ENCODE measurements at regions not wholly inside any gene's neighbourhood (a gene's known extent, or its start where the extent isn't known, plus 50 kb on each side); places are given as distances from the start of the nearest gene placed in this dataset.

DNA sequence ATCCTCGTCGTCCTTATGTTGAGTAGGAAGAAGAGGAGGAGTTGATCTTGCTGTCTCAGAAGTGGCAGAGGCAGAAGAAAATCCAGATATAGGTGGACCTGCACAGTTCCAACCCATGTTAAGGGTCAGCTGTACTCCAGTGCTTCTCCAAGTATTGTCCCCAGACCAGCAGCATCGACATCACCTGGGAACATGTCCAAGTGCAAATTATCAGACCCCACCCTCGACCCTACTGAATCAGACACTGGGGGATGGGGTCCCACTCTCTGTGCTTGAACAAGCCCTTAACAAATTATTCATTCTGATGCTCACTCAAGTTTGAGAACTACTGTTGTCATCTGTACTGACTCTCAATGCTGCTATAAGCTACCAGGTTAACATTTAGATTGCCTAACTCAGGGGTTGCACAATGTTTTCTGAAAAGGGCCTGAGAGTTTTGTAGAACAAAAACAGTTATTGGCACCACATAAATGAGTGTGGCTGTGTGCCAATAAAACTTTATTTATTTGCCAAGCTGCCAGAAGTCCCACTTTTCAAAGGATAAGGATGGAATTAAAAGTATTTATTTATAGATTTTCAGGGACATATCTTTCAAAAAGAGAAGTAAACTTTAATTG lies 226.7 kb upstream of the IPO5 start:
- Histone ChIP-seq H3K4me3 (ENCODE audit: low read length) (no peak overlapping the region), H3K36me3 (ENCODE audit: control insufficient read depth, insufficient read depth, low read length) (no peaks in the 10 kb centered on the region)
- no CpG with 5 or more reads among the region's 4 CpGs for WGBS (ENCODE audit: extremely low coverage, insufficient coverage, low lambda C conversion rate)

DNA sequence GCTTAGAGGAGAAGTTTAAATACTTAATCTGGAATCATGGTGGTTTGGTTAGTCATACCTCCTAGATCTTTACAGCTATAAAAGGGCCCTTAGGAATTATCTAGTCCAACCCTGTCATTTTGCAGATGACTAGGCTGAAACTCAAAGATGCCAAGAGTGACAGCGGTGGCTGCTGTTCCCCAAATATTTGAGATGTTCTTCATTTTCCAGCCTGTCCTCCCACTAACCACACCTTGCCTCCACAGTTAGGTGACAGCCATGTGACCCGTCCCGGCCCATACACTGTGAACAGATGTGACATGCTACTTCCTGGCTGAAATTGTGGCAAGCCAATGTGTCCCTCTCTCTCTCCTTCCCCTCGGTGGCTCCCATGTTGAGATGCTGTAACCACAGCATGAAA lies 225.5 kb upstream of the IPO5 start:
- no peak overlapping the region for H3K4me2 ChIP-seq (ENCODE audit: low read length)
- H2AK5ac ChIP-seq (ENCODE audit: low read length): no peak overlapping the region
- H2BK120ac ChIP-seq (ENCODE audit: low read depth, low read length): no peak overlapping the region
- H3K18ac ChIP-seq (ENCODE audit: low read length): no peak overlapping the region
- H2BK5ac ChIP-seq (ENCODE audit: low read length): no peak overlapping the region
- no peaks in the 10 kb centered on the region for H3K79me1 ChIP-seq (ENCODE audit: low read length)
- no peak overlapping the region for H3K9ac ChIP-seq (ENCODE audit: low read length)
- no peaks in the 10 kb centered on the region for H3K79me2 ChIP-seq (ENCODE audit: control insufficient read depth, insufficient read depth, low read length)
- no peak for DNase-seq
- H3K23ac ChIP-seq (ENCODE audit: low read length): no peak overlapping the region
- no peak overlapping the region for H3K56ac ChIP-seq (ENCODE audit: low read length)
- H3K4me1 ChIP-seq (ENCODE audit: control insufficient read depth, low read depth, low read length): no peaks in the 10 kb centered on the region
- H4K5ac ChIP-seq (ENCODE audit: low read length): no peak overlapping the region
- H3K27me3 ChIP-seq (ENCODE audit: insufficient read depth, low read length, poor library complexity): no peaks in the 10 kb centered on the region
- no CpG with 5 or more reads among the region's 4 CpGs for WGBS (ENCODE audit: extremely low coverage, insufficient coverage, low lambda C conversion rate)
- H3K4ac ChIP-seq (ENCODE audit: low read depth, low read length): no peak overlapping the region
- H2BK15ac ChIP-seq (replicated peaks; ENCODE audit: low read depth): no peak overlapping the region
- no peak overlapping the region for H3K27ac ChIP-seq (ENCODE audit: low read depth, low read length)
- no peak overlapping the region for H4K8ac ChIP-seq (ENCODE audit: low read depth, low read length)
- no peak overlapping the region for H3K4me3 ChIP-seq (ENCODE audit: low read length)
- no peaks in the 10 kb centered on the region for H3K36me3 ChIP-seq (ENCODE audit: control insufficient read depth, insufficient read depth, low read length)

More for the DNA sequence above, 226.7 kb upstream of the IPO5 start:
- Histone ChIP-seq H2AK5ac (ENCODE audit: low read length) (no peak overlapping the region), H3K18ac (ENCODE audit: low read length) (no peak overlapping the region), H3K56ac (ENCODE audit: low read length) (no peak overlapping the region), H3K9ac (ENCODE audit: low read length) (no peak overlapping the region), H3K27me3 (ENCODE audit: insufficient read depth, low read length, poor library complexity) (no peaks in the 10 kb centered on the region), H3K27ac (ENCODE audit: low read depth, low read length) (no peak overlapping the region), H3K4ac (ENCODE audit: low read depth, low read length) (no peak overlapping the region), H2BK15ac (replicated peaks; ENCODE audit: low read depth) (no peak overlapping the region), H4K8ac (ENCODE audit: low read depth, low read length) (no peak overlapping the region), H4K5ac (ENCODE audit: low read length) (no peak overlapping the region), H2BK5ac (ENCODE audit: low read length) (no peak overlapping the region), H3K79me2 (ENCODE audit: control insufficient read depth, insufficient read depth, low read length) (no peaks in the 10 kb centered on the region), H3K79me1 (ENCODE audit: low read length) (no peaks in the 10 kb centered on the region), H3K4me2 (ENCODE audit: low read length) (no peak overlapping the region), H2BK120ac (ENCODE audit: low read depth, low read length) (no peak overlapping the region), H3K23ac (ENCODE audit: low read length) (no peak overlapping the region), H3K4me1 (ENCODE audit: control insufficient read depth, low read depth, low read length) (no peaks in the 10 kb centered on the region)
- DNase-seq: no peak

DNA sequence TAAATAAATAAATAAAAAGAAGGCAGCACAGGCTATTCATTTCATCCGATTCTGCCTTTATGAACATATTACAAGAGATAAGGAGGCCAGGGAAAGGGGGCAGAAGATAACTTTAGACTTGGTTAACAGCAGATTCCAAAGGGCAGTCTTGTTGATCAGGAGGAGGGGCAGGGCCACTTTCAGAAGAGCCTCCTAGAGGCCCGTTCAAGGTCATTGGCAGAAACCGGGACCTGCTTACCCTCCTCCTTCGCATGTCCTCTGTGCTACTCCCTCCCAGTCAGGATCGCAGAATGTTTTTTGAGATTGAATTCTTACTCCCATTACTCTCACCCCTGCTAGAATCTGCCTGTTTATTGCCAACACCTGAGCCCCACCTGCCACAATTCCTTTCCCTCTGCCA lies 217.0 kb upstream of the IPO5 start:
- no peak overlapping the region for H2BK120ac ChIP-seq (ENCODE audit: low read depth, low read length)
- WGBS (ENCODE audit: extremely low coverage, insufficient coverage, low lambda C conversion rate): no CpG with 5 or more reads among the region's 5 CpGs
- no peak overlapping the region for H3K4me2 ChIP-seq (ENCODE audit: low read length)
- H2BK5ac ChIP-seq (ENCODE audit: low read length): no peak overlapping the region
- no peak overlapping the region for H3K9ac ChIP-seq (ENCODE audit: low read length)
- no peak overlapping the region for H3K4ac ChIP-seq (ENCODE audit: low read depth, low read length)
- no peak overlapping the region for H4K5ac ChIP-seq (ENCODE audit: low read length)
- no peak overlapping the region for H3K18ac ChIP-seq (ENCODE audit: low read length)
- no peak overlapping the region for H3K4me3 ChIP-seq (ENCODE audit: low read length)
- H3K56ac ChIP-seq (ENCODE audit: low read length): no peak overlapping the region
- no peak overlapping the region for H3K27ac ChIP-seq (ENCODE audit: low read depth, low read length)
- no peaks in the 10 kb centered on the region for H3K27me3 ChIP-seq (ENCODE audit: insufficient read depth, low read length, poor library complexity)
- no peaks in the 10 kb centered on the region for H3K36me3 ChIP-seq (ENCODE audit: control insufficient read depth, insufficient read depth, low read length)
- H4K8ac ChIP-seq (ENCODE audit: low read depth, low read length): no peak overlapping the region
- H3K4me1 ChIP-seq (ENCODE audit: control insufficient read depth, low read depth, low read length): no peaks in the 10 kb centered on the region
- no peak overlapping the region for H2AK5ac ChIP-seq (ENCODE audit: low read length)
- H3K23ac ChIP-seq (ENCODE audit: low read length): no peak overlapping the region
- no peak overlapping the region for H2BK15ac ChIP-seq (replicated peaks; ENCODE audit: low read depth)
- no peaks in the 10 kb centered on the region for H3K79me1 ChIP-seq (ENCODE audit: low read length)
- no peak for DNase-seq
- no peaks in the 10 kb centered on the region for H3K79me2 ChIP-seq (ENCODE audit: control insufficient read depth, insufficient read depth, low read length)

DNA sequence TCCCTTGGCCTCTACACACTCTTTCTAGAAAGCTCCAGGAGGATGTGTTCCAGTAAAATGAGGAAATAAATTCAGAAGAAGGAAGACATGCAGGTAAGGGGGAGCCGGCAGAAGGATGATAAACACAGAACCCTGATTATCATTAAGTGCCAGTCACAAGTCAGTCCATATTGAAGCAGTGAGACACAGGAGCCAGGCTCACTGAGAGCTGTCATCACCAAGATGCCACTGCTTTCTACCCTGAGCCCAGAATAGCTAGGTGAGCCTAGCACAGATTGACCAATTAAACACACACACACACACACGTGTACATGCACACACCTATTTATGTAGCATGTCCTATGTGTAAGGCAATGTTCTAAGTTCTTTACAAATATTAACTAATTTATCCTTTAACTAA lies 211.4 kb upstream of the IPO5 start:
- H2BK5ac ChIP-seq (ENCODE audit: low read length): no peak overlapping the region
- H3K79me2 ChIP-seq (ENCODE audit: control insufficient read depth, insufficient read depth, low read length): no peaks in the 10 kb centered on the region
- no peak overlapping the region for H2AK5ac ChIP-seq (ENCODE audit: low read length)
- H4K5ac ChIP-seq (ENCODE audit: low read length): no peak overlapping the region
- no peak overlapping the region for H3K27ac ChIP-seq (ENCODE audit: low read depth, low read length)
- no CpG with 5 or more reads among the region's 2 CpGs for WGBS (ENCODE audit: extremely low coverage, insufficient coverage, low lambda C conversion rate)
- DNase-seq: no peak
- no peak overlapping the region for H2BK120ac ChIP-seq (ENCODE audit: low read depth, low read length)
- no peaks in the 10 kb centered on the region for H3K27me3 ChIP-seq (ENCODE audit: insufficient read depth, low read length, poor library complexity)
- no peak overlapping the region for H3K18ac ChIP-seq (ENCODE audit: low read length)
- no peak overlapping the region for H3K4me2 ChIP-seq (ENCODE audit: low read length)
- H3K9ac ChIP-seq (ENCODE audit: low read length): no peak overlapping the region
- no peaks in the 10 kb centered on the region for H3K36me3 ChIP-seq (ENCODE audit: control insufficient read depth, insufficient read depth, low read length)
- H3K4me1 ChIP-seq (ENCODE audit: control insufficient read depth, low read depth, low read length): no peaks in the 10 kb centered on the region
- no peak overlapping the region for H3K56ac ChIP-seq (ENCODE audit: low read length)
- H3K79me1 ChIP-seq (ENCODE audit: low read length): no peaks in the 10 kb centered on the region
- no peak overlapping the region for H4K8ac ChIP-seq (ENCODE audit: low read depth, low read length)
- no peak overlapping the region for H2BK15ac ChIP-seq (replicated peaks; ENCODE audit: low read depth)
- H3K23ac ChIP-seq (ENCODE audit: low read length): no peak overlapping the region
- no peak overlapping the region for H3K4ac ChIP-seq (ENCODE audit: low read depth, low read length)
- H3K4me3 ChIP-seq (ENCODE audit: low read length): no peak overlapping the region

DNA sequence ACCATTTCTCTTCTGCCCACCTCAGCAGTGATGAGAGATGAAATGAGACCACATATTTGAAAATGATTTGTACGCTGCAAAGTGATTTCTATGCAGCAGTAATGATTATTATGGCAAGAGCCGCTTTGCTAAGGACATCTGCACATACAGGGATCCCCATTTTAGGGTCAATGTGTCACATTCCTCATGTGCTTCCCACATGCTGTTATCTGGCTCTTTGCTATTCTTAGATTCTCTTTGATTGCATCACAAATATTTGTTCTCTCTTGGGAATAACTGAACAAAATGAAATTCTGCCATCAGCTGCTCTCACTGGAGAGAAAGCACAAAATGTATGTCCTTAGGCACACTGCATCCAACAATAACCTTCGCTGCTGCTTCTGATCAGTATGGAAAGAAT lies 209.5 kb upstream of the IPO5 start:
- Histone ChIP-seq H3K23ac (ENCODE audit: low read length) (no peak overlapping the region), H3K27me3 (ENCODE audit: insufficient read depth, low read length, poor library complexity) (no peaks in the 10 kb centered on the region), H3K79me2 (ENCODE audit: control insufficient read depth, insufficient read depth, low read length) (no peaks in the 10 kb centered on the region), H4K8ac (ENCODE audit: low read depth, low read length) (no peak overlapping the region), H3K4me2 (ENCODE audit: low read length) (no peak overlapping the region), H3K9ac (ENCODE audit: low read length) (no peak overlapping the region), H3K27ac (ENCODE audit: low read depth, low read length) (no peak overlapping the region), H3K4me3 (ENCODE audit: low read length) (no peak overlapping the region), H3K4ac (ENCODE audit: low read depth, low read length) (no peak overlapping the region), H2BK15ac (replicated peaks; ENCODE audit: low read depth) (no peak overlapping the region), H2BK5ac (ENCODE audit: low read length) (no peak overlapping the region), H2BK120ac (ENCODE audit: low read depth, low read length) (no peak overlapping the region), H3K18ac (ENCODE audit: low read length) (no peak overlapping the region), H3K36me3 (ENCODE audit: control insufficient read depth, insufficient read depth, low read length) (no peaks in the 10 kb centered on the region), H3K56ac (ENCODE audit: low read length) (no peak overlapping the region), H3K79me1 (ENCODE audit: low read length) (no peaks in the 10 kb centered on the region), H2AK5ac (ENCODE audit: low read length) (no peak overlapping the region), H3K4me1 (ENCODE audit: control insufficient read depth, low read depth, low read length) (no peaks in the 10 kb centered on the region), H4K5ac (ENCODE audit: low read length) (no peak overlapping the region)
- no peak for DNase-seq
- whole genome bisulfite sequencing (ENCODE audit: extremely low coverage, insufficient coverage, low lambda C conversion rate): no CpG with 5 or more reads among the region's 3 CpGs

DNA sequence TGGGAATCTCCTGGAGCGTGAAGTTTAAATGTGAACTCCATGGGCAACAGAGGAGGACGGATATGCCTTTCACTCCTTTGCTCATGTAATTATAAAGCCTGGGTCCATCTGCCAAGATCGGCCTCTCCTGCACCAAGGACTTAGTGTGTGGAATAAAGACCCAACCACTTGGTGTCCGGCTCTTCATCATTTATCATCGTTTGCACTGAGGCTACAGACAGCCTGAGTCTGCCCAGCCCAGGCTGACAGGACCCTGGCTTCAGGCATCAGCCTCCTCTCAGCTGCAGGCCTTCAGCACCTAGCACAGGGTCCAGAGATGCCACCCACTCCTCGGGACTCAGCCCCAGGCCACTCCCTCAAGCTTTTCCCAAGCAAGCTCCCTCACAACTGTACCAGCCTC lies 206.8 kb upstream of the IPO5 start:
- Histone ChIP-seq H3K56ac (ENCODE audit: low read length) (no peak overlapping the region), H3K36me3 (ENCODE audit: control insufficient read depth, insufficient read depth, low read length) (no peaks in the 10 kb centered on the region), H3K4me2 (ENCODE audit: low read length) (no peak overlapping the region), H2BK5ac (ENCODE audit: low read length) (no peak overlapping the region), H3K23ac (ENCODE audit: low read length) (no peak overlapping the region), H3K18ac (ENCODE audit: low read length) (no peak overlapping the region), H4K5ac (ENCODE audit: low read length) (no peak overlapping the region), H3K9ac (ENCODE audit: low read length) (no peak overlapping the region), H3K4me3 (ENCODE audit: low read length) (no peak overlapping the region), H4K8ac (ENCODE audit: low read depth, low read length) (no peak overlapping the region), H3K4me1 (ENCODE audit: control insufficient read depth, low read depth, low read length) (no peaks in the 10 kb centered on the region), H3K27me3 (ENCODE audit: insufficient read depth, low read length, poor library complexity) (no peaks in the 10 kb centered on the region), H2BK15ac (replicated peaks; ENCODE audit: low read depth) (no peak overlapping the region), H2AK5ac (ENCODE audit: low read length) (no peak overlapping the region), H3K79me2 (ENCODE audit: control insufficient read depth, insufficient read depth, low read length) (no peaks in the 10 kb centered on the region), H3K27ac (ENCODE audit: low read depth, low read length) (no peak overlapping the region), H3K4ac (ENCODE audit: low read depth, low read length) (no peak overlapping the region), H2BK120ac (ENCODE audit: low read depth, low read length) (no peak overlapping the region), H3K79me1 (ENCODE audit: low read length) (no peaks in the 10 kb centered on the region)
- WGBS (ENCODE audit: extremely low coverage, insufficient coverage, low lambda C conversion rate): no CpG with 5 or more reads among the region's 6 CpGs
- DNase-seq: no peak

All from mesendoderm (in vitro differentiated cells).